K562 (cell line): ENCODE measurements at regions not wholly inside any gene's neighbourhood (a gene's known extent, or its start where the extent isn't known, plus 50 kb on each side); places are given as distances from the start of the nearest gene placed in this dataset.

Experiments
- ATAC-seq: fragments of 200-7000 bp; cut with Tn5 transposase; 3 replicates; pipeline ENCODE4 v1.9.1; 2020; ENCODE audit warnings: moderate library complexity
- BruUV-seq: library from RNA; stranded (reverse); fragments of 400-500 nt; replicated peaks from 2 replicates; lab custom pipeline; 2021; lab: Mats Ljungman, UMichigan
- CTCF ChIA-PET: fragments of 300-600 bp; formaldehyde crosslinking; extraction: SDS; loops from one replicate; lab custom pipeline; 2021; ENCODE audit warnings: low intra/inter-chr PET ratio; lab: Yijun Ruan, JAX
- POLR2A ChIA-PET: fragments of 300-600, 350-650 bp; sonication (Branson Sonifier 250); formaldehyde crosslinking; extraction: SDS; loops from one replicate; lab custom pipeline; 2021; ENCODE audit warnings: antibody characterized with exemption, inconsistent platforms; lab: Yijun Ruan, JAX
- DNase-seq, 4 experiments: peaks; one replicate each; pipeline versions ENCODE4 v3.0.0 to v3.0.0-alpha.2; 2011 to 2018; ENCODE audit warnings: low spot score in 3 of 4, mixed read lengths in 3 of 4; ENCODE audit errors: extremely low read depth in 1 of 4
- FAIRE-seq: peaks from 2 replicates; lab custom pipeline; 2011; peaks lifted over from hg19 to GRCh38; lab: Jason Lieb, UNC
- H2AFZ ChIP-seq: 2 replicates; pipeline ENCODE4 v1.6.0; 2011; ENCODE audit warnings: low read depth, low read length, control low read depth, inconsistent platforms
- H3K27ac ChIP-seq: fragments of 200-600 bp; 3 replicates; pipeline ENCODE4 v1.8.0; 2011; ENCODE audit warnings: low read depth, mild to moderate bottlenecking, control low read depth, inconsistent platforms, low read length, moderate library complexity, mixed read lengths; ENCODE audit errors: extremely low read depth
- H3K27me3 ChIP-seq, 2 experiments: fragments of 300-600 bp in 1 of 2; 2 replicates in 1 of 2; 3 replicates in 1 of 2; pipeline versions ENCODE4 v1.6.0 to v1.8.0; 2011; ENCODE audit warnings: inconsistent platforms in 2 of 2, low read length in 2 of 2, mild to moderate bottlenecking in 1 of 2, mixed read lengths in 1 of 2, moderate library complexity in 1 of 2; ENCODE audit not compliant: control insufficient read depth in 2 of 2, insufficient read depth in 2 of 2
- H3K36me3 ChIP-seq: fragments of 300-600 bp; 3 replicates; pipeline ENCODE4 v1.8.0; 2011; ENCODE audit warnings: mild to moderate bottlenecking, low read length, inconsistent platforms; ENCODE audit not compliant: control insufficient read depth, insufficient read depth
- H3K4me1 ChIP-seq, 2 experiments: fragments of 200-600 bp in 1 of 2; replicated peaks in 1 of 2; 2 replicates in 1 of 2; 3 replicates in 1 of 2; pipeline versions ENCODE4 v1.5.1 to v1.8.0; 2011; ENCODE audit warnings: inconsistent platforms in 2 of 2, low read length in 2 of 2, mild to moderate bottlenecking in 1 of 2, mixed read lengths in 1 of 2, moderate library complexity in 1 of 2; ENCODE audit not compliant: control insufficient read depth in 2 of 2, insufficient read depth in 2 of 2
- H3K4me2 ChIP-seq: 2 replicates; pipeline ENCODE4 v1.6.1; 2011; ENCODE audit warnings: low read length, control low read depth, inconsistent platforms, mixed read lengths; ENCODE audit not compliant: insufficient read depth
- H3K4me3 ChIP-seq: fragments of 200-600 bp; sonication (generic), shearing (Covaris generic); 2 replicates; pipeline ENCODE4 v1.5.1; 2016; ENCODE audit warnings: control low read depth, inconsistent platforms
- H3K79me2 ChIP-seq: fragments of 200-600 bp; 3 replicates; pipeline ENCODE4 v1.8.0; 2011; ENCODE audit warnings: low read length, inconsistent platforms; ENCODE audit not compliant: control insufficient read depth, insufficient read depth
- H3K9ac ChIP-seq, 2 experiments: 2 replicates each; pipeline versions ENCODE4 v1.6.0 to v1.6.1; 2011; ENCODE audit warnings: low read depth in 2 of 2, low read length in 2 of 2, control low read depth in 1 of 2, inconsistent platforms in 1 of 2, mild to moderate bottlenecking in 1 of 2, mixed read lengths in 1 of 2; ENCODE audit not compliant: insufficient read depth in 1 of 2
- H3K9me1 ChIP-seq: one replicate; pipeline ENCODE4 v1.6.0; 2011; ENCODE audit warnings: inconsistent platforms, mild to moderate bottlenecking, low read length, moderate library complexity; ENCODE audit not compliant: control insufficient read depth, insufficient read depth
- H3K9me3 ChIP-seq: replicated peaks from 2 replicates; pipeline ENCODE4 v1.5.1; 2011; ENCODE audit warnings: low read depth, low read length, inconsistent platforms; ENCODE audit not compliant: control insufficient read depth, insufficient read depth
- H4K20me1 ChIP-seq: replicated peaks from 2 replicates; pipeline ENCODE4 v1.6.1; 2011; ENCODE audit warnings: low read length, inconsistent platforms, mixed read lengths; ENCODE audit not compliant: control insufficient read depth, insufficient read depth
- ARID4B ChIP-seq: sonication (generic); formaldehyde crosslinking; IDR thresholded peaks from 2 replicates; pipeline ENCODE4 v1.8.0; 2022; ENCODE audit warnings: mild to moderate bottlenecking, missing genetic modification reagents
- ARNT ChIP-seq, 2 experiments: fragments of 450-650 bp; IDR thresholded peaks; 2 replicates each; pipeline ENCODE4 v1.6.1; 2016; ENCODE audit warnings: mild to moderate bottlenecking in 1 of 2
- BMI1 ChIP-seq: fragments of 150-350 bp; IDR thresholded peaks from 2 replicates; pipeline ENCODE4 v1.6.1; 2014; ENCODE audit warnings: low read length
- MNT ChIP-seq, 2 experiments: fragments of 450-650 bp; conservative IDR thresholded peaks; 2 replicates each; pipeline ENCODE4 v1.6.1; 2017; ENCODE audit warnings: mild to moderate bottlenecking in 2 of 2, moderate library complexity in 2 of 2
- PHF20 ChIP-seq: fragments of 450-650 bp; IDR thresholded peaks from 2 replicates; pipeline ENCODE4 v1.6.1; 2018; ENCODE audit not compliant: partially characterized antibody
- TEAD4 ChIP-seq, 2 experiments: sonication (generic) in 1 of 2; formaldehyde crosslinking in 1 of 2; IDR thresholded peaks; 2 replicates each; pipeline versions ENCODE4 v1.6.1 to v1.8.0; 2012 to 2022; ENCODE audit warnings: borderline replicate concordance in 1 of 2, inconsistent platforms in 1 of 2, low read length in 1 of 2, mild to moderate bottlenecking in 1 of 2, missing genetic modification reagents in 1 of 2
- WGBS: fragments of 100-300 bp; shearing (Covaris generic); methylation state at CpG from one replicate; pipeline ENCODE4 v1.1.6; 2016; ENCODE audit warnings: low coverage, mixed read lengths; ENCODE audit not compliant: insufficient coverage; ENCODE audit errors: missing lambda C conversion rate; 5-methylcytosine and 5-hydroxymethylcytosine counted together
- in situ Hi-C: fragments of 300-500 bp; cut with MboI; formaldehyde crosslinking; loops from 4 replicates; pipeline ENCODE4 v1.15.0; 2018; ENCODE audit warnings: inconsistent platforms, mixed read lengths
- intact Hi-C: fragments of 100-400 bp; cut with micrococcal nuclease; formaldehyde crosslinking; loops from 2 replicates; pipeline ENCODE4 v1.14.2; 2022

DNA sequence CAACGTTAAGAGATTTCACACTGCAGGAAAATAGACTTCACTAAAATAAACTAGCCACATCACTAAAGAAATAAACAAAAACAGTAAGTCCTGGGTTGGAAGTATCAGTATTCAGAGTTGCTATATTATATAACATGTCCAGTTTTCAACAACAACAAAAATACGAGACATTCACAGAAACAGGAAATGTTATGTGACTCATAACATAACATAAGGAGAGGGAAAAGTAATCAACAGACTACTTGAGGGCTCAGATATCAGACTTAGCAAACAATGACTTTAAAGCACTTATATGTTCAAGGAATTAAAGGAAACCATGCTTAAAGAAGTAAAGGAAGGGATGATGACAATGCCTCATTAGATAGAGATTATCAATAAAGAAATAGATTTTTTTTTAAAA, 73.5 kb upstream of the MKLN1 start:
- Histone ChIP-seq H3K27ac (no peak overlapping the region), H3K9ac (no peak overlapping the region), H3K27me3 (peaks cover 17 to 18% of the 10 kb centered on the region in 2 experiments; a peak in 4 of 5 replicates), H3K79me2 (no peaks in the 10 kb centered on the region), H3K9me1 (no peaks in the 10 kb centered on the region), H3K4me1 (no peaks in the 10 kb centered on the region), H3K9me3 (peaks cover 6% of the 10 kb centered on the region; the same call in 1 of the 2 replicates), H4K20me1 (no peaks in the 10 kb centered on the region), H3K4me3 (no peak overlapping the region), H3K36me3 (no peaks in the 10 kb centered on the region), H3K4me2 (no peak overlapping the region), H2AFZ (no peak overlapping the region)
- ATAC-seq (no peak), FAIRE-seq (no peak), DNase-seq (no peak)
- in situ Hi-C loops: no loop called here
- ChIA-PET CTCF (no interaction called here), POLR2A (no interaction called here)
- TF ChIP-seq ARNT (IDR thresholded peaks at IDR 0.05) (no peak), ARID4B (CRISPR knock-in tag) (no peak), BMI1 (no peak), MNT (conservative IDR thresholded peaks at IDR 0.05) (no peak), PHF20 (no peak), TEAD4 (IDR thresholded peaks at IDR 0.05; ENCODE audit: low read length) (no peak), TEAD4 (CRISPR knock-in tag; IDR thresholded peaks at IDR 0.05; ENCODE audit: borderline replicate concordance) (no peak)
- intact Hi-C loops: no loop called here
- 3% methylated on average over 2 of the region's 2 CpGs for WGBS
- no TSS peak for BruUV-seq
